IMR-90 (cell line): ENCODE measurements at regions not wholly inside any gene's neighbourhood (a gene's known extent, or its start where the extent isn't known, plus 50 kb on each side); places are given as distances from the start of the nearest gene placed in this dataset.

Experiments used
- BHLHE40 ChIP-seq: fragments of 150-350 bp; IDR thresholded peaks from 2 replicates; pipeline ENCODE4 v1.6.1; 2016; ENCODE audit warnings: mild to moderate bottlenecking, low read depth, low read length
- CEBPB ChIP-seq: IDR thresholded peaks from 2 replicates; pipeline ENCODE4 v1.6.1; 2012; ENCODE audit warnings: low read depth, low read length, improper control_type of control experiment
- CHD1 ChIP-seq: IDR thresholded peaks from 2 replicates; pipeline ENCODE4 v1.6.1; 2012; ENCODE audit warnings: low read depth, low read length, improper control_type of control experiment
- CTCF ChIP-seq: conservative IDR thresholded peaks from 2 replicates; pipeline ENCODE4 v1.5.1; 2012; ENCODE audit warnings: mild to moderate bottlenecking, low read depth, low read length, improper control_type of control experiment
- ELK1 ChIP-seq: fragments of 150-350 bp; IDR thresholded peaks from 2 replicates; pipeline ENCODE4 v1.6.1; 2016; ENCODE audit warnings: low read depth, mild to moderate bottlenecking, low read length, moderate library complexity, borderline replicate concordance
- POLR2A ChIP-seq: IDR thresholded peaks from 2 replicates; pipeline ENCODE4 v1.6.1; 2012; ENCODE audit warnings: mild to moderate bottlenecking, low read depth, low read length
- RAD21 ChIP-seq: IDR thresholded peaks from 2 replicates; pipeline ENCODE4 v1.6.1; 2012; ENCODE audit warnings: low read length, improper control_type of control experiment
- RFX5 ChIP-seq: IDR thresholded peaks from 2 replicates; pipeline ENCODE4 v1.8.0; 2012; ENCODE audit warnings: low read depth, mild to moderate bottlenecking, low read length, moderate library complexity
- SMC3 ChIP-seq: fragments of 150-350 bp; IDR thresholded peaks from 2 replicates; pipeline ENCODE4 v1.6.1; 2016; ENCODE audit warnings: low read depth, mild to moderate bottlenecking, antibody characterized with exemption, low read length, moderate library complexity
- TF ChIP-seq, protein P1 (sequence below): fragments of 150-350 bp; IDR thresholded peaks from 2 replicates; pipeline ENCODE4 v1.6.1; 2017; ENCODE audit warnings: mild to moderate bottlenecking, antibody characterized with exemption, low read length, low read depth

DNA sequence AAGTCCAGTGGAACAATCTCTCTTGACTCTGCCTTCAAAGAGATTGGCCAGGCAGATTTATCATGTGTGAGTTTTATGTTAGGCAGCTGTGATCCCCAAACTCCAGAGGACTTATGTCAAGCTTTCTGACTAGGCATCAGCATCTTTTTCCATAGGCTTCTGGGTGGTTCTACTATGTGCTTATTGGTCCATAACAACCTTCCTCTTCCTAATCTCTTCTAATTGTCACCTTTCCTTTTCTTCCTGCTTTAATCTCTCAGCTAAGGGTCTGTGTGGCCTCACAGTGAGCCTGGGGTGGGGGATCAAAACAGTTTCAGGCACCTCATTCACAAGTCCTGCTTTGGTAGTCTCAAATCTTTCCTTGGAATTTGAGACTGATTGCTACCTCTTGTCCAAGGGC lies 170.9 kb upstream of the CHD1 start:
- TF ChIP-seq CTCF = no peak
- TF ChIP-seq RFX5 = no peak
- no peak for TF ChIP-seq CHD1
- no peak for TF ChIP-seq POLR2A
- TF ChIP-seq RAD21 = no peak
- no peak for TF ChIP-seq BHLHE40
- no peak for TF ChIP-seq SMC3
- TF ChIP-seq CEBPB = no peak
- TF ChIP-seq, protein P1, sequence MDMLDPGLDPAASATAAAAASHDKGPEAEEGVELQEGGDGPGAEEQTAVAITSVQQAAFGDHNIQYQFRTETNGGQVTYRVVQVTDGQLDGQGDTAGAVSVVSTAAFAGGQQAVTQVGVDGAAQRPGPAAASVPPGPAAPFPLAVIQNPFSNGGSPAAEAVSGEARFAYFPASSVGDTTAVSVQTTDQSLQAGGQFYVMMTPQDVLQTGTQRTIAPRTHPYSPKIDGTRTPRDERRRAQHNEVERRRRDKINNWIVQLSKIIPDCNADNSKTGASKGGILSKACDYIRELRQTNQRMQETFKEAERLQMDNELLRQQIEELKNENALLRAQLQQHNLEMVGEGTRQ = no peak
- TF ChIP-seq ELK1 = no peak
